Activated B cell treated with CpG ODN at 0.5 μM for 24 hours (primary cell): ENCODE measurements at regions not wholly inside any gene's neighbourhood (a gene's known extent, or its start where the extent isn't known, plus 50 kb on each side); places are given as distances from the start of the nearest gene placed in this dataset.

ENCODE experiments used
- ATAC-seq: fragments of 200-7000 bp; cut with Tn5 transposase; one replicate; pipeline ENCODE4 v1.10.0; 2021; ENCODE audit warnings: low read depth, mild to moderate bottlenecking, moderate library complexity
- CTCF ChIA-PET: fragments of 350-600 bp; sonication (Branson Sonifier 250); formaldehyde crosslinking; loops from one replicate; lab custom pipeline; 2021; ENCODE audit warnings: antibody characterized with exemption; lab: Charles Lee
- POLR2A ChIA-PET: fragments of 350-600 bp; sonication (Branson Sonifier 250); formaldehyde crosslinking; loops from one replicate; lab custom pipeline; 2021; ENCODE audit warnings: antibody characterized with exemption; lab: Charles Lee
- DNase-seq: peaks from one replicate; pipeline ENCODE4 v3.0.0; 2022
- H3K27ac Mint-ChIP-seq: one replicate; pipeline ENCODE4 v1.8.0; 2020; ENCODE audit warnings: mixed read lengths
- H3K27me3 Mint-ChIP-seq: one replicate; pipeline ENCODE4 v1.8.0; 2021; ENCODE audit warnings: mixed read lengths
- H3K36me3 Mint-ChIP-seq: one replicate; pipeline ENCODE4 v1.8.0; 2021; ENCODE audit warnings: low read depth, mixed read lengths
- H3K4me1 Mint-ChIP-seq: one replicate; pipeline ENCODE4 v1.8.0; 2021; ENCODE audit warnings: mixed read lengths
- H3K4me3 Mint-ChIP-seq: one replicate; pipeline ENCODE4 v1.8.0; 2020; ENCODE audit warnings: mild to moderate bottlenecking, mixed read lengths
- H3K9me3 Mint-ChIP-seq: one replicate; pipeline ENCODE4 v1.8.0; 2020; ENCODE audit warnings: mixed read lengths
- CTCF ChIP-seq: fragments of 200-600 bp; IDR thresholded peaks from one replicate; pipeline ENCODE4 v1.8.0; 2022; ENCODE audit warnings: antibody characterized with exemption, mild to moderate bottlenecking
- intact Hi-C: fragments of 100-400 bp; cut with micrococcal nuclease; formaldehyde crosslinking; loops from one replicate; pipeline ENCODE4 v1.15.1; 2024

GRCh38 chr13:23987331-23987894 is 90.1 kb upstream of the C1QTNF9B start:
- CTCF ChIA-PET, result no interaction called here
- no peak for TF ChIP-seq CTCF
- H3K27me3 Mint-ChIP-seq, result peaks cover 31% of the 10 kb centered on the region
- no peak overlapping the region for H3K27ac Mint-ChIP-seq
- H3K4me3 Mint-ChIP-seq, result no peak overlapping the region
- POLR2A ChIA-PET, result no interaction called here
- ATAC-seq (no peak), DNase-seq (no peak)
- intact Hi-C loops, result no loop called here
- H3K4me1 Mint-ChIP-seq, result no peaks in the 10 kb centered on the region
- no peaks in the 10 kb centered on the region for H3K9me3 Mint-ChIP-seq
- H3K36me3 Mint-ChIP-seq, result no peaks in the 10 kb centered on the region

GRCh38 chr13:23988546-23989122 is 91.3 kb upstream of the C1QTNF9B start:
- Mint-ChIP-seq H3K9me3 (no peaks in the 10 kb centered on the region), H3K4me1 (no peaks in the 10 kb centered on the region), H3K36me3 (no peaks in the 10 kb centered on the region), H3K4me3 (no peak overlapping the region), H3K27me3 (peaks cover 25% of the 10 kb centered on the region), H3K27ac (no peak overlapping the region)
- POLR2A ChIA-PET, result no interaction called here
- DNase-seq (no peak), ATAC-seq (no peak)
- intact Hi-C loops, result no loop called here
- no peak for TF ChIP-seq CTCF
- CTCF ChIA-PET, result no interaction called here

GRCh38 chr13:23990455-23990854 is 93.2 kb upstream of the C1QTNF9B start:
- DNase-seq (no peak), ATAC-seq (no peak)
- no peak for TF ChIP-seq CTCF
- Mint-ChIP-seq H3K9me3 (no peaks in the 10 kb centered on the region), H3K4me1 (no peaks in the 10 kb centered on the region), H3K27me3 (peaks cover 28% of the 10 kb centered on the region), H3K4me3 (no peak overlapping the region), H3K36me3 (no peaks in the 10 kb centered on the region), H3K27ac (no peak overlapping the region)
- CTCF ChIA-PET, result no interaction called here
- intact Hi-C loops, result no loop called here
- POLR2A ChIA-PET, result no interaction called here

- Mint-ChIP-seq H3K9me3 (no peaks in the 10 kb centered on the region), H3K27ac (no peak overlapping the region), H3K4me1 (no peaks in the 10 kb centered on the region), H3K4me3 (no peak overlapping the region), H3K36me3 (no peaks in the 10 kb centered on the region), H3K27me3 (peaks cover 22% of the 10 kb centered on the region)
- no peak for ATAC-seq
- ChIA-PET CTCF (no interaction called here), POLR2A (no interaction called here)
- intact Hi-C loops, result no loop called here
- DNase-seq, result no peak
- no peak for TF ChIP-seq CTCF
Observed at GRCh38 chr13:23991119-23991518, 93.8 kb upstream of the C1QTNF9B start.

GRCh38 chr13:23992781-23993679 is 95.7 kb upstream of the C1QTNF9B start:
- intact Hi-C loops, result no loop called here
- CTCF ChIA-PET, result no interaction called here
- no peaks in the 10 kb centered on the region for H3K36me3 Mint-ChIP-seq
- H3K27ac Mint-ChIP-seq, result no peak overlapping the region
- H3K4me3 Mint-ChIP-seq, result no peak overlapping the region
- POLR2A ChIA-PET, result no interaction called here
- H3K9me3 Mint-ChIP-seq, result no peaks in the 10 kb centered on the region
- TF ChIP-seq CTCF, result no peak
- H3K4me1 Mint-ChIP-seq, result no peaks in the 10 kb centered on the region
- DNase-seq (no peak), ATAC-seq (no peak)
- peaks cover 24% of the 10 kb centered on the region for H3K27me3 Mint-ChIP-seq
